Choroid plexus epithelial cell (primary cell): ENCODE measurements at regions not wholly inside any gene's neighbourhood (a gene's known extent, or its start where the extent isn't known, plus 50 kb on each side); places are given as distances from the start of the nearest gene placed in this dataset.
"Not testable (repeated sequence)": the region's sequence is repeated elsewhere in the genome, so short reads cannot be mapped to it uniquely, and the experiment has no call there.

ENCODE experiments used
- DNase-seq: peaks from one replicate; pipeline ENCODE4 v3.0.0-alpha.2; 2010; ENCODE audit warnings: low read depth
- H3K4me3 ChIP-seq: 2 replicates; pipeline ENCODE4 v1.5.1; 2011; ENCODE audit warnings: low read depth, mild to moderate bottlenecking, control low read depth, low read length, moderate library complexity
- TF ChIP-seq, protein P1 (sequence below): conservative IDR thresholded peaks from 2 replicates; pipeline ENCODE4 v1.5.1; 2011; ENCODE audit warnings: low read depth, mild to moderate bottlenecking, control low read depth, inconsistent platforms, low read length, moderate library complexity

DNA sequence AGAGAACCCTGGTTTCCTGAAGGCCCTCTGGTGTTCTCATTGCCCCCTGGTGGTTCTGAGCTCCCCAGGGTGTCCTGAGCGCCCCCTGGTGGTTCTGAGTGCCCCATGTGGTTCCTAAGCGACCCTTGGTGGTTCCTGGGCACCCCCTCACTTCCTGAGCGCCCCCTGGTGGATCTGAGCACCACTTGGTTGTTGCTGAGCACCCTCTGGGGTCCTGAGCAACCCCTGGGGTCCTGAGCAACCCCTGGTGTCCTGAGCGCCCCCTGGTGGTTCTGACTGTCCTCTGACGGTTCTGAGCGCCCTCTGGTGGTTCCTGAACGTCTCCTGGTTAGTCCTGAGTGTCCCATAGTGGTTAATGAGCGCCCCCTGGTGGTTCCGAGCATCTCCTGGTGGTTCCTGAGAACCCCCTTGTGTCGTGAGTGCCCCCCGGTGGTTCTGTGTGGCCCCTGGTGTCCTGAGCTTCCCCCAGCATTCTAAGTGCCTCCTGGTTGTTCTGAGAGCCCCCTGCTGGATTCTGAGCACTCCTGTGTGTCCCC lies 568.3 kb downstream of the TMEM121 start:
- no peak overlapping the region for H3K4me3 ChIP-seq
- TF ChIP-seq, protein P1, sequence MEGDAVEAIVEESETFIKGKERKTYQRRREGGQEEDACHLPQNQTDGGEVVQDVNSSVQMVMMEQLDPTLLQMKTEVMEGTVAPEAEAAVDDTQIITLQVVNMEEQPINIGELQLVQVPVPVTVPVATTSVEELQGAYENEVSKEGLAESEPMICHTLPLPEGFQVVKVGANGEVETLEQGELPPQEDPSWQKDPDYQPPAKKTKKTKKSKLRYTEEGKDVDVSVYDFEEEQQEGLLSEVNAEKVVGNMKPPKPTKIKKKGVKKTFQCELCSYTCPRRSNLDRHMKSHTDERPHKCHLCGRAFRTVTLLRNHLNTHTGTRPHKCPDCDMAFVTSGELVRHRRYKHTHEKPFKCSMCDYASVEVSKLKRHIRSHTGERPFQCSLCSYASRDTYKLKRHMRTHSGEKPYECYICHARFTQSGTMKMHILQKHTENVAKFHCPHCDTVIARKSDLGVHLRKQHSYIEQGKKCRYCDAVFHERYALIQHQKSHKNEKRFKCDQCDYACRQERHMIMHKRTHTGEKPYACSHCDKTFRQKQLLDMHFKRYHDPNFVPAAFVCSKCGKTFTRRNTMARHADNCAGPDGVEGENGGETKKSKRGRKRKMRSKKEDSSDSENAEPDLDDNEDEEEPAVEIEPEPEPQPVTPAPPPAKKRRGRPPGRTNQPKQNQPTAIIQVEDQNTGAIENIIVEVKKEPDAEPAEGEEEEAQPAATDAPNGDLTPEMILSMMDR: no peak
- DNase-seq: no peak

DNA sequence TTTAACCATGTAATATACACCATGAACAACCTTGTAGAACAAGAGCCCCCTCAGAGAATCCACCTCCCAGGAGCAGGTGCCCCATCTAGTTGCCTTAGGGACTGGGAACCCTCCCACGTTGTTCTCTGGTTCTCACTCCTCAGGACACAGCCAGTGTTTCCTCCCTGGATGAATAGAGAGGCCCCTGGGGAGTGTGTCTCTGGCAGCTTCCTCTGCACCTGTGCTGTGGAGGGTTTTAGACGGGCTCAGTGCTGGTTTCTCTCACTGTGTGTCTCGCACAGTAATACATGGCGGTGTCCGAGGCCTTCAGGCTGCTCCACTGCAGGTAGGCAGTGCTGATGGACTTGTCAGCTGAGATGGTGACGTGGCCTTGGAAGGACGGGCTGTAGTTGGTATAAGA lies 581.3 kb downstream of the TMEM121 start:
- DNase-seq: no peak
- TF ChIP-seq, protein P1: no peak
- H3K4me3 ChIP-seq: no peak overlapping the region

DNA sequence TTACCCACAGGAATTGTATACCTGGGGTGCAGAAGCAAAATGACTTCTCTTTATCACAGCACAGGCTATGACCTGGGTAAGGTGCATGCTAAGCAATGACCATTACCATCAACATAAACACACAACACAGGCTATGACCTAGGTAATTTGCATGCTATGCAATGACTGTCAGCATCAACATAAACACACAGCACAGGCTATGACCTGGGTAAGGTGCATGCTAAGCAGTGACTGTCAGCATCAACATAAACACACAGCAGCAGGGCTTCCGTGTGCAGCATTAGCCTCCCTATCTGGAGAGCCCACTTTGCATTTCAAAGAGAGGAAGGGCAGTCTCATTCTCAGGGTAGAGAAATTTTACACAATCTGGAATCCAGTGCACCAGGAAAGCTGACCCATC lies 583.0 kb downstream of the TMEM121 start:
- TF ChIP-seq, protein P1: no peak
- no peak overlapping the region for H3K4me3 ChIP-seq
- DNase-seq: no peak

DNA sequence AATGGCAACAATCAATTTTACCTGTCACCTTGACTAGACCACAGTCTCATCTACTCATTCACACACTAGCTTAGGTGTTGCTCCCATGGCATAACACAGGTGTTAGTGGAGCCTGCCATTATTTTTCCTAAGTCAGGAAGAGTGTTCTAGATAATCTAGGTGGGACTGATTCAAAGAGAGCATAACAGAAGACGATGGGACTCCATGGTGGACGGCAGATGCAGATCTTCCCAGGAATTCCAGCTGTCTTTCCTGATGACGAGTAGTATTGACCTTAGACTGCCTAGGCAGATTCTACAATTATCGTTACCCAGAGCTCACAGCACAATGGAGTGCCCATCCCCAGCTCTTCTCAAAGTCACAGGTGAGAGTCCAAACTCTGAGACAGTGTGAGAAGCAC lies 589.0 kb downstream of the TMEM121 start:
- TF ChIP-seq, protein P1: no peak
- no peak for DNase-seq
- H3K4me3 ChIP-seq: no peak overlapping the region

DNA sequence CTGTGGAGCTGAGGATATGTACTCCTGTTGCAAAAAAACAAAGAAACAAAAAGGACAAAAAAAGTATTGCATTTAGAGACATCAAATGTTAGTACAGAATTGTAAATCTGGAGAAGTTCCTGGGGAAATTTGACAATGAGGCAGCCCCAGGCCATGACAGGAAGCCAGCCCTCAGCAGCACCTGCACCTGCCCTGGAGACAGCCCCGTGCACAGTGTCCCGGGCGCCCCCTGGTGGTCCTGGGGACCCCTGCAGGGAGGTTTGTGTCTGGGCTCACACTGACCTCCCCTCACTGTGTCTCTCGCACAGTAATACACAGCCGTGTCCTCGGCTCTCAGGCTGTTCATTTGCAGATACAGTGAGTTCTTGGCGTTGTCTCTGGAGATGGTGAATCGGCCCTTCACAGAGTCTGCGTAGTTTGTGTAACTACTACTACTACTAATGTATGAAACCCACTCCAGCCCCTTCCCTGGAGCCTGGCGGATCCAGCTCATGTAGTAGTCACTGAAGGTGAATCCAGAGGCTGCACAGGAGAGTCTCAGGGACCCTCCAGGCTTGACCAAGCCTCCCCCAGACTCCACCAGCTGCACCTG lies 590.1 kb downstream of the TMEM121 start:
- H3K4me3 ChIP-seq, DNase-seq: not testable (repeated sequence)

DNA sequence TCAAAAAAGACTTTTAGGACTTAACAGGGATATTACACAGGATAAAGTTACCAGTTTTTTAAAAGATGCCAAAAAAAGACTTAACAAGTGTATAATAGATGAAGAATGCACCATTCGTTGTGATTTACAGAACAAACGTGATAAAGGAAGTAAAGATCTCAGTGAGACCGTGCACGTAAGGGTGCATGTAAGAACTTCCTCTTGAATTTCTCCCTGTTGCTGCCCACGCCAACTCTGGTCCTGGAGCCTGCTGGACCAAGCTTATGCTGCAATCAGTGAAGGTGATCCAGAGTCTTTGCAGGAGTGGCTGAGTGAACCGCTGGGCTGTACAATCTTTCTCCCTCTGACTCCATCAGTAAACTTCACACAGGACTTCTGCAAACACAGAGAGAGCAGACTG lies 593.7 kb downstream of the TMEM121 start:
- no peak for DNase-seq
- H3K4me3 ChIP-seq: no peak overlapping the region
- TF ChIP-seq, protein P1: no peak

DNA sequence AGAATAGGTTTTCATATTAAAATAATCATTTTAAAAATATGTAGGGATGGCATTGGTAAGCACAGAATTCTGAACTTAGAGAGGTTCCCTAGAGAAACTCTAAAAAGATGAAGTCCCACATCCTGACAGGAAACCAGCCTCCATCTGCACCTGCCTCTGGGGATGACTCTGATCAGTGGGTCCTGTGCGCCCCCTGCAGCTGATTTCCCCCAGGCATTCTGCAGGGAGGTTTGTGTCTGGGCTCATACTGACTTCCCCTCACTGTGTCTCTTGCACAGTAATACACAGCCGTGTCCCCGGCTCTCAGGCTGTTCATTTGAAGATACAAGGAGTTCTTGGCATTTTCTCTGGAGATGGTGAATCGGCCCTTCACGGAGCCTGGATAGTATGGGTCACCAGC lies 602.9 kb downstream of the TMEM121 start:
- TF ChIP-seq, protein P1: no peak
- DNase-seq: no peak
- no peak overlapping the region for H3K4me3 ChIP-seq

DNA sequence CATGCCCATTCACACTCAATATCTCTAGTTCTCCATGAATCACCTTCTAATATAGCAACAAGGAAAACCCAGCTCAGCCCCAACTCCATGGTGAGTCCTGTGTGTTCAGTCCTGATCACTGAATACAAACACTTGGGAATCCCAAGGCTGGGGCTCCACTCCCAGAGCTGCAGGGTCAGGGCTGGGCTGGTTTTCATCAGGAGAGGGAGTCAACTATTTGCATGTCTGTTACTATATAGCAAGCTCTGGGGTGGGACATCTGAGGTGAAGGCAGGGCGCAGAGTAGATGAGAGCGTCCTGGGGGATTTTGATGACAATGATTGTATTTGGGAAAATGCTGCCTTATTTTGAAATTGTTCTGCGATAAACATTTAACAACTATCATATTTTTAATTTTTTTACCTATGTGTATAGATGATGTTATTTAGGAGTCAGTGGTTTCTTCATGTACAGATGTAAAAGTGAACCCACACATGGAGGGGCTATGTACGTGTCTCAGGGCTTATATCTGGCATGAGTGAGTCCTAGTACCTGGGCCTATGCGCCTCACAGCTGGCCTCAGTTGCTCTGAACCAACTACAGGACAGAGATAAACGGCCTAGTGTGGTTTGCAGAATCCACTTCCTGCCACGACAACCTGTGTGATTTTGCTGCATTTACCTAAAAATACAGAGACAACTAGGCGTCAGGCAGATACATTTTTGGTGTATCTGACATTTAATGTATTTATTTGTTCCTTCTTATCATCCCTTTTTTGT lies 603.7 kb downstream of the TMEM121 start:
- not testable (repeated sequence) for DNase-seq, H3K4me3 ChIP-seq

DNA sequence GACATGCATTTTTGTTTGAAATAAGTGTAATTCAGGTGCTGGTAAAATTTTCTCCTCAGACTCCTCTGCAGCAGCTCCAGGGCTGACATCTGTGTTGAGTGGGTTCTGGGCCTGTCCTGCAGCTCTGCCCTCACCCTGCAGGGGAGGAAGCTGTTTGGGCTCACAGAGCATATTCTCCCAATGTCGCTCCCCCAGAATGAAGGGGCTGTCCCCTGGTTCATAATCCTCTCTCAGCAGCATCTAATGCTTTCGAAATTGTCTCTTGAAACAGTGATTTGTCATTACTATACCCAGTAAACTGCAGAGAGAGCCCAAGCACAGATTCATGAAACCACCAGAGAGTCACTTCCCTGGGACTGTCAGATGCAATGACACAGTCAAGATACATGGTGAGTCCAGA lies 606.7 kb downstream of the TMEM121 start:
- not testable (repeated sequence) for H3K4me3 ChIP-seq, DNase-seq
